COR-L47 (cell line): ENCODE measurements at regions not wholly inside any gene's neighbourhood (a gene's known extent, or its start where the extent isn't known, plus 50 kb on each side); places are given as distances from the start of the nearest gene placed in this dataset.
"Not testable (repeated sequence)": the region's sequence is repeated elsewhere in the genome, so short reads cannot be mapped to it uniquely, and the experiment has no call there.

ENCODE experiments used
- DNase-seq: peaks from one replicate; lab custom pipeline; 2025; lab: John Stamatoyannopoulos, UW

DNA sequence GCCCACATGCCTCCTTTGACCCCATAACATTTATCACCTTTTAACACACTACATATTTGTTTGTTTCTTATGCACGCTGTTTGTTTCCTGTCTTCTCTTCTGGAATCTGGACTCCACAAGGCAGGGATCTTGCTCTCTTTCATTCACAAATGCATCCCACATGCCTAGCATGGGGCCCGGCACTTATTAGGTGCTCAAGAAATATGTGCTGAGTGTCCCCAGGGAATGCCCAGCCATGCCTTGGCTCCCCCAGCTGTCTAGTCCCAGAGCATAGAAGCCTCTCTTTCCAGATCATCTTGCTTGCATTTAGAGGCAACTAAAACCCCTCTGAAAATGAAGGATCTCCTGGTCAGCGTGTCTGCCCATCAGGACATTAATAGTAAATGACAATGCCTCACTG lies 283.7 kb downstream of the CBLN1 start:
- DNase-seq: no peak

DNA sequence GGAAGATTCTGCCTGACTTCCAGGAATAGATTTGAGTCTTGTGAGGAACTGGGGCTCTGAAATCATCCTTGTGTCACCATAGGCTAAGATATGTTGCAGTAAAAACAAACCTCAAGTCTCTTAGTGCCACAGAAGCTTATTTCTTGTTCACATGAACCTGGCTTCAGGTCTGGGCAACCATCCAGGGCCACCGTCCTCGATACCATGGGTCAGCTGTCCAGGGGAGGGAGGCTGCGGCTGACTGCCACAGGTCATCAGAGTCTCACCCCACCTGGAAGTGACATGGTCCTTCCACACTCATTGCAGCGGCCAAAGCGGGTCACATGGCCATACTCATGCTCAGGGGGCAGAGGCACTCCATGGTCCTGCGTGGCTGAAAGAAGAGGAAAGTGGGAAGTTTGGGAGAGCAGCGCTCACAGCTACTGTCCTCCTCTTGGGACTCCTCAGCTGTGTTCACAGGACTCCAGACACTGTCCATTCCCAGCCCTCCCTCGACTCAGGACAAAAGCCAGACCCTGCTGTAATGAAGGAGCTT lies 284.5 kb downstream of the CBLN1 start:
- no peak for DNase-seq

DNA sequence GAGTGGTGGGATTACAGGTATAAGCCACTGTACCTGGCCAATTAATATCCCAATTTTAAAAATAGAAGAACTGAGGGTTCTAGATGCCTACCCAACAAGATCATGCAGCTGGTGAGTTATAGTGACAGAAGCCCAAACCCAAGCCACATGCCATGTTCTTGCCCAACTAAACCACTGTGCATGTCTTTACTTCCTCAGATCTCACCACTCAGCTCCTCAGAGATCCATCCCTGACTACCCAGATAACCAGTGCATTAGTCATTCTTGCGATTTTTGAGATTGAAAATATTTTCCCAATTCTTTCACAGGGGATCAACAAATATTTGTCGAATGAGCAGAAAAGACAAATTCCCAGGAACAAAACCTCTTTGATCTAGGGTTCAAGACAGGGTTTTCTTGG lies 303.1 kb downstream of the CBLN1 start:
- DNase-seq: no peak

DNA sequence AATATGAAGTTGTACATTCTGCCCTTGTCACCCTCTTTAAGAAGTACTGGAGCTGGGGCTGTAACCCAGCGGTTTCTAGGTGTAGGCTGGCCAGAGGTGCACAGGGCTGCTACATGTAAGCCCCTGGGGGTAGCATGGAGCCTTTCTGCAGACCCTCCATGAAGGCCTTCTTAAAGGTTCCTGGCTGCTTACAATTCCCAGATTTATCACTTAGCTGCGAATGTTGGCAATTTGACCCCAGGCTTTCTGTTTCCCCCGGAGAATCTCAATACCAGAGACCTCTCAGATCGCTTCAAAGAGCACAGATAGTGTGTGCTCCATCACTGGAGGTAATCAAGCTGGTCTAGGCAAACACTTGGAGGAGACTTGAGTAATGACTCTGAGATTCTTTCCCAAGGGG lies 309.4 kb downstream of the CBLN1 start:
- no peak for DNase-seq

DNA sequence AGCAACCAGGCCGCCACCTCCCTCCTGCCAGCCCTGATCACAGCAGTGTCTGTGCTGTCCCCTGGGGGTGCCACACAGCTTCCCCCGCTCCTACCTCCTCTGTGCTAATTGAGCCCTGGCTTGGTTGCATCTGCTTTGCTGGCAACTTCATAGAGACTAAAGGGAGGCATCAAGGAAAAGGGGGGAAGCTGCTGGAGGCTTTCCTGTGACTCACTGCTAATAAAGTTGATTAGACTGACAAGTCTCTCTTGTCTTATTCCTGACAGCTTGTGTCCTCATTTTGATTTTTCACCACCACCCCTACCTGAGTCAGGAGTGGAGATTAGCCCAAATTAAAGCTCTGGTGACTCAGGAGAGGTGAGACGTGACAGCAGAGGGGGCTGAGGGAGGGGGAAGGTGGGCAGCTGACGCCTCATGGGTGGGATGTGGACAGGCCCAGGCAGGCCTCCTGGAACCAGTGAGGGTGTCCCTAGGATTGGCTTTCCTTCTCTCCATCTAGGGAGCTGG lies 310.0 kb downstream of the CBLN1 start:
- DNase-seq: no peak

DNA sequence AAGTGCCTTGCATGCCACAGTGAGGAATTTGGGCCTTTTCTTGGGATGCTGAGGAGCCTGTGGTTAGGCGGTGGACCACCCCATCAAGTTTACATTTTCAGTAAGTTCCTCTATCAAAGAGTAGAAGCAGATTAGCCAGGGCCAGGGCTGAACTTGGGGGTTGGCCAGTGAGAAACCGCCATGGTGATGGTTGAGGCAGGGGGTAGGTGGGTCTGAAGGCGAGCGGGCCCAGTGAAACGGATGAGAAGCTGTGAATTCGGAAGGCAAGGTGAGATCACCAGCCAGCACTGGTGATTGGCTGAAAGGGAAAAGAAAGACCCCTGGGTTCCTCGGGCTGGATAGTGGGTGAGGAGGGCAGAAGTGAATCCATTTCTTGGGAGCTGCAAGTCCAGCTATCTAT lies 311.4 kb downstream of the CBLN1 start:
- no peak for DNase-seq

DNA sequence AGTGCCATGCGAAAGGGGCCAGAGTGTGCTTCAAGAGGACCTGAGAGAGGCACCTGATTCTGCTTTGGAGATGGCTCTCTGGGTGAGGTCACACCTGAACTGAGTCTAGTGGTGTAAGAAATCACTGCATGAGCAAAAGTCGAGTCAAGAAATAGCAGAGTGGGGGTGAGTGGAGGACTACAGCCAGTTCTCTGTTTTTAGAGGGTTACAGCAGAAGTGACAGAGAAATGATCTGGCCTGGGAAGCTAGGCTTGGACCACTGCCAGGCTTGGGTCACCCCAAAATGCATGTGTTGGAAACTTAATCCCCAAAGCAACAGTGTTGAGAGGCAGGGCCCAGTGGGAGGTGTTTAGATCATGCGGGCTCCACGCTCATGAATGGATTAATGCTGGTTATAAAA lies 312.0 kb downstream of the CBLN1 start:
- DNase-seq: no peak

DNA sequence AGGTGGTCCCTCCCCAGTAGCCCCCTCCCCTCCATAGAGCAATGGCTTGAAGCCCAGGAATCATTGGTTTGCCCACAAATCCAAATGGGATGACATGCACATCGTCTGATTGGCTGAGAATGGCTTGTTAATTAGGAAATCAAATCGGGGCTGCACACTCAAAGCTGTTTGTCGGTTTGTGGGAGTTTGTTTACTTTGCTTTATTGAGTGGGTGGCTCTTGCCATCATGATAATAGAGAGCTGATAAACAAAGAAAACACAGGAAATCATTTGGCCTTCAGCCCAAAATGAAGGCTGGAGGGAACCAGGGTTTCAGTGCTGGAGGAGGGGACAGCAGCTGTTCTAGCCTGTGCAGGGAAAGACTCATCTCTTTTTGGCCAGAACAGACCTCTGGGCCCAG lies 316.3 kb downstream of the CBLN1 start:
- peak; percentile 90 for DNase-seq

DNA sequence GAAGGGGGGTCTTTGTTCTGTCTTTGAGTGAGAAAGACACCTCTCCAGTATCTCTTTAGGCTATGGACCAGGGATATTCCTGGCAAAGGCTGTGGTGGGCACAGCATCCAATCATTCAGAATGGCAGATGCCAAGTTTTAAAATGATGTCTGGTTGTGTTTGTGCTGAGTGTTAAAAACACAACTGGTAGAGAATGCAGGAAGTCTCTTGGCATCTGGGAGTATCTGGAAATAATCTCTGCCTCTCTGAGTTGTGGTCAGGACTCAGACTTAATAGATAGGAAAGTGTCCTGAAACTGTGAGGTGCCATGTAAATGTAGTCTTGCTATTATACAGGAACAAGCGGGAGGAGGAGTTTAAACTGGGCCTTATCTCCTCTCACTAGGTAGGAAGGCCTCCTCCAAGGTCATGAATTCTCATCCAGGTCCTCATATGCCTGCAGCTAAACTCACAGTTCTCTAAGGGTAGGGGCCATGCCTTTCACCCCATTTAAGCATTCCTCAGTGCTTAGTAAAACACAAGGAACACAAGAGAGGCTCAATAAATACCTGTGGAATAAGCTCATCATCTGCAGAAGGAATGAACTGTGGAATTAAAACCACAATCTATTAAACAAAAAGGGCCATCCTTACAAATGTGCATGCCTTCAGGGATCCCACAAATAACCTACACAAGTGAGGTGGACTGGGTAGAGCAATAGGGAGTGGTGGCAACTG lies 317.6 kb downstream of the CBLN1 start:
- DNase-seq: no peak

DNA sequence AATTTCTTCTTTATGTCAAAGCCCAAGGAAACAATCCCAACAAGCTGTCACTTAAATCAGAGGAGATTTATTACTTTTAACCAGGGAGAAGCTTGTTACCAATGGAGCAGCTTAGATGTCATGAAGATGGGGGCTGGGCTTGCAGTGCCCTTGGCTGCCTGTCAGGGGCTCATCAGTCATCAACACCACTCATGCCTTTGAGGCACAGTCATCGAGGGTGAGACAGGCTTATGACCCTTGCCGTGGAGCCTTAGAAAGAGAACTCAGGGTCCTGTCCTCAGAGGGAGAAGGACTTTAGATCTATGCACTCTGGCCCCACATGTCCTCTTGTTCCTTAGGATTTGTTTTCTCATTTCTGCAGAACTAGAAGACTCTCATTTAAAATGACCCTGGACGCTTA lies 318.3 kb downstream of the CBLN1 start:
- no peak for DNase-seq

DNA sequence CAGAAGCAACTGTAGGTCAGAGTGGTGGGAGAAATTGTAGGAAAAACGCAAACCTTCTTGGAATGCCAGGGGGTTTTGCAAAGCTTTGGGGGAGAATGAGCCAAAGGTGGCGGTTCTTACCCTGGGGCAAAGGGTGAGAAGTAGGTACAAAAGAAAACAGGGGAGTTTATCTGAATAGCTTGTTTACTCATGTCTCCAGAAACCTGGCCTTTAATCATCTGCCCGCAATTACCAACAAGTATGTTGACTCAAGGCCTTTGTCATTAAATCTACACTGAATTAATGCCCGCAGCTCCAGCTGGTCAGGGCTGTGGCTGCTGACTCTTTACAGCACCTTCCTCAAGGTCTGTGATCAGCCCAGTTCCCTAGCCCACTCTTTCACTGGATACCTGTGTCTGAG lies 320.1 kb downstream of the CBLN1 start:
- DNase-seq: no peak

DNA sequence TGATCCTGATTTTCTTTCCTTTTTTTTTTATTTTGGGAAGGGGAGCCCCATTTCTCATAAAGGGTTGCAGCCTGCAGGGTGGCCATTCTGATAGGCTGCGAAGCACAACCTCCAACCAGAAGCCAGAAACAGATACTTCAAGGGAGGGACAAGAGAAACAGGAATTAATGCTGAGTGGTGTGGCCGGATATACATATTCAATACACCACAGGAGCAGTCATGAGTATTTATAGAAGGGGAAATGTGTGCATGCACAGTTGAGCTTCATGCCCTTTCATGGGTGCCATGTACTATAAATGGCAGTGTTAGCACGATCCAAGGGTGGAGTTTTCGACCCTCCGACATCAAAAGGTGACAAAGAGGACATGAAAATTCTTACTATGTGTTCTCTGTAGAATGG lies 320.8 kb downstream of the CBLN1 start:
- no peak for DNase-seq

DNA sequence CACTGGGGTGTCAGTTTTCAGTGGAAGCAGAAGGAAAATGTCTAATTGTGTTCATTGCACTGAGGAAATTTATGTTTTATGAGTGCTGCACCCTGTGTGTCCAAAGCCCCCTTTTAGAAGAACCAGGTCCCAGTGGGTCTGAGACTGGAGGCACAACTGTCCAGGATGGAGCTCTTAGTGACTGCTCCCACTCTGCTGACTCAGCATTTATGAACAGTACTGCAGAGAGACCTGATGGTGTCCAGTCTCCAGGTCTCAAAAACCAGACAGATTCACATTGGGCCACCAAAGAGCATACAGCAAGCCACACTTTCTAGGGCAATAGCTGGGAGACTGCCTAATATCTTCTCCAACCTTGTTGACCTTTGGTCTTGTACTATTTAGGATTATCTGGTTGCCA lies 321.9 kb downstream of the CBLN1 start:
- no peak for DNase-seq

DNA sequence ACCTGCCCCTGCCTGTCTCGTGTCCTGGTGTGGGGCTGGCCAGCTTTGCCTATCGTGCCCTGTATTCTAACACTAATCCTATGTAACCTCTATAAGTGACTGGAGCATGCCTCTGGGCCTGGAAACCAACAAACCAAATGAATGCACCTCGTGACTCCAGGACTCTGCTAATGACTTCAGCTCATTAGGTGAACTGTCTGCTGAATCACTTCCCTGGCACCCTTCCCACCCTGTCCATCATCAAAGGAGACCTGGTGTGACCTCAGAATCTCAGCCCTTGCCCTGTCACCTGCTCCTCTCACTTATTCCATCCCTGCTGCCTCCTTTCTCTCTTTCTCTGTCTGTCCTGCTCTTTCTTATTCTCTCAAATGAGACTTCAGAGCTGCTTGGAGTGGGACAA lies 322.4 kb downstream of the CBLN1 start:
- no peak for DNase-seq

DNA sequence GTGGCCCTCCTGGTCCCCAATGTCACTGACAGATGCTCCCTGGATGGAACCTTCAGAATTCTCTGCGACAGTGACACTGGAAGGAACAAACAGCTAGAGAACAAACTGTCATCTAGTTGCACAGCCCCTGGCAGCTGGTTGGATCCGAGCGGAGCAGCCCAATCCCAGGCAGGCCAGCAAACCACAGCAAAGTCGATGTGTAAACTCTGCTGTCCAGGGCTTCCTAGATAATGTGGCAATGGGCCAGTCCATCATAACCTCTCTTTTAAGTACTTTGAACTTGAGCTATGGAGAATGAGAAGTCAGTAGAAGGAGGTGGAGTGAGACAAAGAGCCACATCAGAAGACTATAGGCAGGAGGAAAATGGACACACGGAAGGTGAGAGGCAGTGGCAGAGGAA lies 323.0 kb downstream of the CBLN1 start:
- no peak for DNase-seq

DNA sequence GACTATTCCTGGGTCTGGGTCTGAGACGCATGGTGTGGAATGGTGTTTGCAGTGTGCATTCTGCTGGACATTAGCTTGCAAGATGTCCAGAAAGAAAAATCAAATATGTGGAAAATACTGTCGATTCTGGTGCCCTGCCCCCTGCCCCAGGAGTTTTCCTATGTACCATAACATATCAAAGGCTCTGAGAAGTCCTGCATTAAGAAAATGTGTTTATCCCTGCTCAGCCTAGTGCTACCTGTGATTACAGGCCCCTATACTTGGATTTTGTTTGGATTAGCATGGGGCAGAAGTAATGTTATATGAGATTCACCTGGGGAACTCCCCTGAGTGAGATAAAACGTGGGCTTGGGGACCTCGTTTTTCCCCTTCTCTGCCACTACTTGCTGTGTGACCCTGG lies 325.0 kb downstream of the CBLN1 start:
- no peak for DNase-seq

DNA sequence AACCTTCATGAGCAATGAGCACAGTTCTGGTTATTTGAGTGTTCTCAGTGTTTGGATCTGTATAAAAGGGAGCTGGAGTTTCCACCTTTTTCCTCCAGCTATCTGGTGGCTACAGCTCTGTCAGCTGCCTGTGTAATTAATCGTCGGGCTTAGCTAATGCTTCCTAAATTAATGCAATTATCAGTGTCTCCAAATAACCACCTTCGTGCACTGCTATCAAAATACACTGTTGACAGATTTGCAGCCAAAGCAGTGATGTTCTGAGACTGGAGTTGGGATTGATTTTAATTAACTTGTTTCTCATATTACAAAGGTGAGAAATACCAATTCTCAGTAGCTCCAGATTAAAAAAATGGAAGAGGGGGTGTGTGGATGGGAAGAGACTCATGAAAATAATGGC lies 325.8 kb downstream of the CBLN1 start:
- no peak for DNase-seq

DNA sequence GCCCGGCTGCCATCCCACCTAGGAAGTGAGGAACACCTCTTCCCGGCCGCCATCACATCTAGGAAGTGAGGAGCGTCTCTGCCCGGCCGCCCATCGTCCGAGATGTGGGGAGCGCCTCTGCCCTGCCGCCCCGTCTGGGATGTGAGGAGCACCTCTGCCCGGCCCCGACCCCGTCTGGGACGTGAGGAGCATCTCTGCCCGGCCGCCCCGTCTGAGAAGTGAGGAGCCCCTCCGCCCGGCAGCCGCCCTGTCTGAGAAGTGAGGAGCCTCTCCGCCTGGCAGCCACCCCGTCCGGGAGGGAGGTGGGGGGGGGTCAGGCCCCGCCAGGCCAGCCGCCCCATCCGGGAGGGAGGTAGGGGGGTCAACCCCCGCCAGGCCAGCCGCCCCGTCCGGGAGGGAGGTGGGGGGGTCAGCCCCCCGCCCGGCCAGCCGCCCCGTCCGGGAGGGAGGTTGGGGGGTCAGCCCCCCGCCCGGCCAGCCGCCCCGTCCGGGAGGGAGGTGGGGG lies 330.0 kb downstream of the CBLN1 start:
- DNase-seq: not testable (repeated sequence)

DNA sequence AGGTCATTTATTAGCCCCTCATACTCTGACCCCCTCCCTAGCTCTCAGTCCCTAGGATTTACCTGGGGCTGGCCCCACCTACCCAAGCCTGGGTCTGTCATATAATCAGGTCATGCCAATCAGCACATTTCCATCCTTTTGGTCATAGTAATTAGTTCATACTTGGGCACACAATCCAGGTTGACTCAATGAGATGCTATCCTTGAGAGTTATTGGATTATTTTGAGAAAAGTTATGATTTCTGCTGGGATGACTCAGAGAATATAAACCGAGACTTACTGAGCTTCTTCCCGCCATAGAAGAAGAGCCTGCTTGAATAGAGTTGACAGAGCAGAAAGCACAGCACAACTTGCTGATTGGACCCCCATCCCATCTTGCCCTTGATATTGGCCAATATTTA lies 331.5 kb downstream of the CBLN1 start:
- DNase-seq: no peak

DNA sequence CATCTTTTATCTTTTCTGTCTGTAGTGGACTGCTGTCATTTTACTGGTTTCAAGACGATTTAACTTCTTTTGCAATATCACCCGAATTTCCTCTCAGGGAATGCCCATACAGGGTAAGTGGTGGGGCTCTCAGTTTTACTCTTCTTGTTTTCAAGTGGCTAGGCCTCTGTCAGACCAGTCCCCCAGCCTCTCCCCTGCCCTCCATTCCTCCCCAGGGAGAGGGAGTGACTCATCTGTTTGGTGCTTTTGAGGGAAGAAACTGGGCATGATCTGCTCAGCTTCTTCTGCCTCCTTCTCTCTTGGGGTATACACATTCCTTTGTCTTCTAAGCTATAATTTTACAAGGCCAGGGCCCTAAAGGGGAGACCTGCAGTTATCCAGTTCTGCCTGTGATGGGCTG lies 332.0 kb downstream of the CBLN1 start:
- DNase-seq: no peak

DNA sequence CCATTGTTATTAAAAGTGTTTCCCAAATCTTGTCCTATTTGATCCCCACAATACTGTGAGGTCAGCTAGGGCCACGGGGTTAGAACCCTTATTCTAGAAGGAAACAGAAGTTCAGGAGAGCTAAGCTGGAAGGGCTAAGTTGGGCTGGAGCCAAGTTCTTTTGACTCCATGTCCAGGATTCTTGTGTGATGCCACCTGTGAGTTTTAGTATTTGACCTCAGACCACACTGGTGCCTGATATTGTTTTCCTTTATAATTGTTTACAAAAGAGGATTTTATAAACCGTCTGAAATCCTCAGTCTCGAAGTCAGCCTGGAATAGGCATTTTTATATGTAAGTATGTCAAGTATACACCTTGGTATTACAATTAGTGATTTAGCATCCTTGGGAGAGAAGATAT lies 332.7 kb downstream of the CBLN1 start:
- DNase-seq: no peak

DNA sequence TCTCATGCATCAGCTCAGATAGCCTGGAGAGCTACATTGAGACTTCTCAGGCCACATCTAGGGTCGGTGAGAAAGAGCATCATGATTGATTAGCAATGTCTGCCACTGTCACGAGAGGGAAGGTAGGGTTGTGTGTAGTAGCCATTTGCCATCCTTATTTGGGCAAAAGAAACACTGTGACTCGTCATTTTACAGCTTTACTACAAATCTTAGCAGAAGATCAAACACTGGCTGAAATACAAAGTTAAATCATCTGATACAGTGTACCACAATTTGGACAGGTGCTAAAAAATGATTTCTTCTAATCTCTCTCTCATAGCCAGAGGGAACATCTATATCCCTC lies 334.3 kb downstream of the CBLN1 start:
- DNase-seq: no peak

DNA sequence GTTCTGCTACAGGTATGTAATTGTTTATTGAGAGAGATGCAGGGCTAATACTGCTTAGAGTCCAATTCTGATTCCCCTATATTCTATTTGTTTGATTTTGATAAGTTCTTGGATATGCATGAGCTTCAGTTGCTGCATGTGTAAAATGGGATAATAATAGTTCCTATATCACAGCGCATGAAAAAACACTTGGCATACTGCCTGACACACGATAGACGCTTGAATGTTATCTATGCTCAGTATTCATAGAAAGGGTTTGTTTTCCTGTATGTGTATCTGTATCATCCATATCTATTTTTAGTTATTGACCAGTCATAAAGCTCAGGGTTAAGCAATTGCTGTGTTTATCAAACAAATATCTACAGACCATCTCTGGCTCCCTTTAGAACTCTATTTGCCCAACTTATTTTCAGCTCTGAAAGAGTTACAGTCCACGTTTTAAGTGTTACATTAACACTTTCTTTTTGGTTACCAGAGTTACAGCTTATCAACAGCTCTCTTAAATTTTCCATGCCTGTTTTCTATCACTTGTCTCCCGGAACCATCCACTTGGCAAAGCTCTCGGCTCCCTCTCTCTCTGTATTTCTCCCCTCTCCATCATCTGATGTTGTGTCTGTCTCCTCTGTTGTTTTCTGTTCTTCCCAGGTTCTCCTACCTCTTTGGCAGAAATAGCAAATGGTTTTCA lies 334.8 kb downstream of the CBLN1 start:
- DNase-seq: no peak

DNA sequence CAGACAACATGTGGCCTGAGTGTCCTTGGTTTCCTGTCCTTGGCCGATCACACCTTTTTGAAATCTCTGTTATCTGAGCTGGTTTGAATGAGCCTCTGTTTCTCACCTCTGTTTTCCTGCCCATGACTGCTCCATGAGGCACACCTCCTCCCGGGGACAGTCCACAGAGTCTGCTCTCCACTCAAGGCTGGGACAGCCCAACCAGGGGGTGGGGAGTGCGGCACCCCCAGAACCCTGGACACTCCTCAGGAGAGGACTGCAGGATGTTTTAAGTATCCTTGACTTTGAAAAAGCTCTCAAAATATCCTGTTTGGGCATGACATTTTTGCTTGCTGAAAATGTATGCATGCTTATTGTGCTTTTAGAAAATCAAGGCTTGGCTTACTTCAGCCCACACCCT lies 333.0 kb upstream of the N4BP1 start:
- DNase-seq: no peak
